HG02884 (cell line): ENCODE measurements at regions not wholly inside any gene's neighbourhood (a gene's known extent, or its start where the extent isn't known, plus 50 kb on each side); places are given as distances from the start of the nearest gene placed in this dataset.
"Not testable (repeated sequence)": the region's sequence is repeated elsewhere in the genome, so short reads cannot be mapped to it uniquely, and the experiment has no call there.

Experiments used
- ATAC-seq: cut with Tn5 transposase; IDR thresholded peaks from one replicate; pipeline ENCODE4 v1.9.1; 2021; ENCODE audit warnings: mild to moderate bottlenecking, moderate library complexity; ENCODE audit not compliant: unreplicated experiment

GRCh38 chr2:216989340-216990129 is 129.7 kb upstream of the TNP1 start:
- ATAC-seq: no peak

GRCh38 chr2:216987252-216987821 is 127.5 kb upstream of the TNP1 start:
- no peak for ATAC-seq

- ATAC-seq: no peak
Observed at GRCh38 chr2:216985658-216986141, 125.8 kb upstream of the TNP1 start.

- no peak for ATAC-seq
Observed at GRCh38 chr2:216984937-216985336, 125.1 kb upstream of the TNP1 start.

GRCh38 chr2:216981951-216982350 is 122.1 kb upstream of the TNP1 start:
- not testable (repeated sequence) for ATAC-seq

GRCh38 chr2:216980510-216980909 is 120.6 kb upstream of the TNP1 start:
- not testable (repeated sequence) for ATAC-seq

GRCh38 chr2:216974321-216975302 is 114.7 kb upstream of the TNP1 start:
- no peak for ATAC-seq

- no peak for ATAC-seq
Observed at GRCh38 chr2:216971593-216971992, 111.7 kb upstream of the TNP1 start.

GRCh38 chr2:216970359-216970915 is 110.6 kb upstream of the TNP1 start:
- ATAC-seq: no peak

- ATAC-seq: no peak
Observed at GRCh38 chr2:216967889-216968288, 108.0 kb upstream of the TNP1 start.

GRCh38 chr2:216960671-216961268 is 100.9 kb upstream of the TNP1 start:
- no peak for ATAC-seq

GRCh38 chr2:216959433-216959832 is 99.6 kb upstream of the TNP1 start:
- ATAC-seq: no peak

GRCh38 chr2:216956820-216957493 is 97.1 kb upstream of the TNP1 start:
- no peak for ATAC-seq

- no peak for ATAC-seq
Observed at GRCh38 chr2:216951171-216951570, 91.3 kb upstream of the TNP1 start.

GRCh38 chr2:216950547-216950946 is 90.7 kb upstream of the TNP1 start:
- ATAC-seq: no peak

GRCh38 chr2:216949700-216950413 is 90.0 kb upstream of the TNP1 start:
- no peak for ATAC-seq

- ATAC-seq: no peak
Observed at GRCh38 chr2:216947055-216947454, 87.2 kb upstream of the TNP1 start.

GRCh38 chr2:216944733-216945132 is 84.9 kb upstream of the TNP1 start:
- ATAC-seq: no peak

GRCh38 chr2:216943109-216943508 is 83.2 kb upstream of the TNP1 start:
- no peak for ATAC-seq
